Lower leg skin (tissue), 3 donors: ENCODE measurements at regions not wholly inside any gene's neighbourhood (a gene's known extent, or its start where the extent isn't known, plus 50 kb on each side); places are given as distances from the start of the nearest gene placed in this dataset.

Experiments
- POLR2A ChIP-seq, 2 donors: fragments of 450-650 bp; IDR thresholded peaks; one replicate each; pipeline ENCODE4 v1.6.1; 2016 to 2017; ENCODE audit warnings: antibody characterized with exemption in 2 of 2, mild to moderate bottlenecking in 1 of 2, moderate library complexity in 1 of 2
- TF ChIP-seq, protein P1 (sequence below), 3 donors: fragments of 450-650 bp; IDR thresholded peaks; one replicate each; pipeline ENCODE4 v1.5.1; 2016; ENCODE audit warnings: antibody characterized with exemption in 3 of 3, mild to moderate bottlenecking in 3 of 3, moderate library complexity in 2 of 3

DNA sequence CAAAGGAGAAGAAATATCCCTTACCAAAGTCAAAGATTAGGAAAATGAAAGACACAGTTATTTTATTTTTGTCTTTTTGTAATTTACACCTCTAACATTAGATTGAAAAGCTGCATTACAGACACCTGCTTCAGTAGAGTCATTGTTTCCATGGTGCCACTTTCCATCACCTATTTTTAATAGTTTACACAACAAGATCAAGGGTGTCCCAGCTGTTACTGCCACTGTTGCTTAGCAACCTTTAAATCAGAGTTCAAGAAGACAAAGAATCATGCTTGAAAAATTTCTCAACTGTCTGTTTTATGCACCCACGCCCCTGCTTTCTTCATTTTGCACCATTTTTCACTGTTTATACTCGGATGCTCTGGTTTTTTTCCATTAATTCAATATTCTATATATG lies 668.2 kb upstream of the GJE1 start:
- TF ChIP-seq, protein P1, sequence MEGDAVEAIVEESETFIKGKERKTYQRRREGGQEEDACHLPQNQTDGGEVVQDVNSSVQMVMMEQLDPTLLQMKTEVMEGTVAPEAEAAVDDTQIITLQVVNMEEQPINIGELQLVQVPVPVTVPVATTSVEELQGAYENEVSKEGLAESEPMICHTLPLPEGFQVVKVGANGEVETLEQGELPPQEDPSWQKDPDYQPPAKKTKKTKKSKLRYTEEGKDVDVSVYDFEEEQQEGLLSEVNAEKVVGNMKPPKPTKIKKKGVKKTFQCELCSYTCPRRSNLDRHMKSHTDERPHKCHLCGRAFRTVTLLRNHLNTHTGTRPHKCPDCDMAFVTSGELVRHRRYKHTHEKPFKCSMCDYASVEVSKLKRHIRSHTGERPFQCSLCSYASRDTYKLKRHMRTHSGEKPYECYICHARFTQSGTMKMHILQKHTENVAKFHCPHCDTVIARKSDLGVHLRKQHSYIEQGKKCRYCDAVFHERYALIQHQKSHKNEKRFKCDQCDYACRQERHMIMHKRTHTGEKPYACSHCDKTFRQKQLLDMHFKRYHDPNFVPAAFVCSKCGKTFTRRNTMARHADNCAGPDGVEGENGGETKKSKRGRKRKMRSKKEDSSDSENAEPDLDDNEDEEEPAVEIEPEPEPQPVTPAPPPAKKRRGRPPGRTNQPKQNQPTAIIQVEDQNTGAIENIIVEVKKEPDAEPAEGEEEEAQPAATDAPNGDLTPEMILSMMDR (IDR thresholded peaks at IDR 0.05) = no peak
- TF ChIP-seq POLR2A (IDR thresholded peaks at IDR 0.05) = no peak
